Endothelial cell of umbilical vein (primary cell): ENCODE measurements at regions not wholly inside any gene's neighbourhood (a gene's known extent, or its start where the extent isn't known, plus 50 kb on each side); places are given as distances from the start of the nearest gene placed in this dataset.

ENCODE experiments used
- BruUV-seq: library from RNA; stranded (reverse); fragments of 400-500 nt; replicated peaks from 2 replicates; lab custom pipeline; 2021; lab: Mats Ljungman, UMichigan
- CTCF ChIA-PET: fragments of 300-600, 350-600 bp; sonication (Branson Sonifier 250); formaldehyde crosslinking; loops from one replicate; lab custom pipeline; 2021; ENCODE audit warnings: antibody characterized with exemption, inconsistent platforms; lab: Charles Lee
- POLR2A ChIA-PET: fragments of 300-600, 350-600 bp; sonication (Branson Sonifier 250); formaldehyde crosslinking; loops from one replicate; lab custom pipeline; 2021; ENCODE audit warnings: antibody characterized with exemption, inconsistent platforms; lab: Charles Lee
- DNase-seq: peaks from one replicate; pipeline ENCODE4 v3.0.0-alpha.2; 2011; ENCODE audit warnings: low read depth, low spot score
- FAIRE-seq: peaks from 2 replicates; lab custom pipeline; 2011; peaks lifted over from hg19 to GRCh38; lab: Jason Lieb, UNC
- H2AFZ ChIP-seq: 2 replicates; pipeline ENCODE4 v1.6.0; 2012; ENCODE audit warnings: low read depth, low read length, control low read depth, inconsistent platforms
- H3K27ac ChIP-seq: 2 replicates; pipeline ENCODE4 v1.5.1; 2011; ENCODE audit warnings: low read depth, mild to moderate bottlenecking, control low read depth, low read length, moderate library complexity; ENCODE audit not compliant: insufficient read depth
- H3K27me3 ChIP-seq, 2 experiments: 2 replicates each; pipeline versions ENCODE4 v1.6.0 to v1.6.1; 2011; ENCODE audit warnings: low read length in 2 of 2, mixed read lengths in 1 of 2; ENCODE audit not compliant: control insufficient read depth in 2 of 2, insufficient read depth in 2 of 2
- H3K36me3 ChIP-seq, 2 experiments: 2 replicates in 1 of 2; 3 replicates in 1 of 2; pipeline ENCODE4 v1.5.1; 2011; ENCODE audit warnings: low read length in 2 of 2, mild to moderate bottlenecking in 1 of 2, moderate library complexity in 1 of 2; ENCODE audit not compliant: control insufficient read depth in 2 of 2, insufficient read depth in 2 of 2; ENCODE audit errors: extremely low read depth in 1 of 2
- H3K4me1 ChIP-seq: 3 replicates; pipeline ENCODE4 v1.5.1; 2011; ENCODE audit warnings: mild to moderate bottlenecking, low read length; ENCODE audit not compliant: control insufficient read depth, insufficient read depth; ENCODE audit errors: extremely low read depth
- H3K4me2 ChIP-seq: 2 replicates; pipeline ENCODE4 v1.6.1; 2011; ENCODE audit warnings: low read length, control low read depth, mixed read lengths; ENCODE audit not compliant: insufficient read depth
- H3K4me3 ChIP-seq, 3 experiments: fragments of 200-600 bp in 1 of 3; sonication (generic), shearing (Covaris generic) in 1 of 3; replicated peaks in 1 of 3; 2 replicates each; pipeline ENCODE4 v1.5.1; 2011 to 2016; ENCODE audit warnings: control low read depth in 3 of 3, low read length in 3 of 3, mild to moderate bottlenecking in 2 of 3, inconsistent platforms in 1 of 3, low read depth in 1 of 3, moderate library complexity in 1 of 3; ENCODE audit not compliant: insufficient read depth in 1 of 3
- H3K79me2 ChIP-seq: 2 replicates; pipeline ENCODE4 v1.6.0; 2012; ENCODE audit warnings: low read length, inconsistent platforms; ENCODE audit not compliant: control insufficient read depth, insufficient read depth
- H3K9ac ChIP-seq: replicated peaks from 2 replicates; pipeline ENCODE3; 2011; ENCODE audit warnings: low read length, control low read depth; ENCODE audit not compliant: insufficient read depth; ENCODE audit errors: extremely low read depth
- H3K9me1 ChIP-seq: replicated peaks from 3 replicates; pipeline ENCODE4 v1.6.0; 2011; ENCODE audit warnings: mild to moderate bottlenecking, low read length; ENCODE audit not compliant: control insufficient read depth, insufficient read depth; ENCODE audit errors: extremely low read depth
- H3K9me3 ChIP-seq: replicated peaks from 2 replicates; pipeline ENCODE4 v1.5.1; 2012; ENCODE audit warnings: low read length, inconsistent platforms; ENCODE audit not compliant: control insufficient read depth, insufficient read depth
- H4K20me1 ChIP-seq: replicated peaks from 2 replicates; pipeline ENCODE3; 2011; ENCODE audit warnings: mild to moderate bottlenecking, low read length; ENCODE audit not compliant: control insufficient read depth, insufficient read depth; ENCODE audit errors: extremely low read depth
- EZH2 ChIP-seq: IDR thresholded peaks from 2 replicates; pipeline ENCODE4 v1.6.1; 2012; ENCODE audit warnings: borderline replicate concordance, low read depth, mild to moderate bottlenecking, moderate library complexity, low read length, inconsistent platforms; ENCODE audit not compliant: severe bottlenecking
- FOS ChIP-seq: IDR thresholded peaks from 2 replicates; pipeline ENCODE4 v1.6.1; 2011; ENCODE audit warnings: mild to moderate bottlenecking, low read length, moderate library complexity, borderline replicate concordance; ENCODE audit not compliant: insufficient read depth
- GATA2 ChIP-seq: IDR thresholded peaks from 2 replicates; pipeline ENCODE4 v1.7.0; 2011; ENCODE audit warnings: low read depth, mild to moderate bottlenecking, moderate library complexity, mixed read lengths, low read length; ENCODE audit not compliant: insufficient read length, insufficient read depth
- JUN ChIP-seq: IDR thresholded peaks from 2 replicates; pipeline ENCODE4 v1.6.1; 2011; ENCODE audit warnings: borderline replicate concordance, low read depth; ENCODE audit not compliant: insufficient read length, insufficient read depth
- MYC ChIP-seq: IDR thresholded peaks from one replicate; pipeline ENCODE4 v1.6.1; 2011; ENCODE audit warnings: mild to moderate bottlenecking, low read depth, low read length
- POLR2A ChIP-seq: IDR thresholded peaks from 2 replicates; pipeline ENCODE4 v1.6.1; 2012; ENCODE audit warnings: low read depth, mild to moderate bottlenecking, control low read depth, low read length
- POLR2AphosphoS5 ChIP-seq: IDR thresholded peaks from 2 replicates; pipeline ENCODE4 v1.6.1; 2012; ENCODE audit warnings: low read depth, mild to moderate bottlenecking, control low read depth, low read length, moderate library complexity; ENCODE audit not compliant: insufficient read depth
- dilution Hi-C: fragments of 300-500 bp; cut with MboI; formaldehyde crosslinking; loops from one replicate; pipeline ENCODE4 v1.15.0; 2019; ENCODE audit warnings: low sequenced_read_pairs; ENCODE audit not compliant: extremely low pct_ligation_motif_present
- intact Hi-C: fragments of 100-400 bp; cut with micrococcal nuclease; formaldehyde crosslinking; loops from one replicate; pipeline ENCODE4 v1.10.0; 2022
- TF ChIP-seq, protein P1 (sequence below), 2 donors: IDR thresholded peaks; 1 replicate in 1 of 2; 2 replicates in 1 of 2; pipeline ENCODE4 v1.5.1; 2011; ENCODE audit warnings: low read length in 2 of 2, mild to moderate bottlenecking in 2 of 2, moderate library complexity in 2 of 2, control low read depth in 1 of 2, inconsistent platforms in 1 of 2, low read depth in 1 of 2; ENCODE audit not compliant: insufficient read depth in 1 of 2; ENCODE audit errors: extremely low read depth in 1 of 2
- TF ChIP-seq, protein P2 (sequence below): IDR thresholded peaks from 2 replicates; pipeline ENCODE4 v1.6.1; 2011; ENCODE audit not compliant: insufficient read depth, insufficient read length

DNA sequence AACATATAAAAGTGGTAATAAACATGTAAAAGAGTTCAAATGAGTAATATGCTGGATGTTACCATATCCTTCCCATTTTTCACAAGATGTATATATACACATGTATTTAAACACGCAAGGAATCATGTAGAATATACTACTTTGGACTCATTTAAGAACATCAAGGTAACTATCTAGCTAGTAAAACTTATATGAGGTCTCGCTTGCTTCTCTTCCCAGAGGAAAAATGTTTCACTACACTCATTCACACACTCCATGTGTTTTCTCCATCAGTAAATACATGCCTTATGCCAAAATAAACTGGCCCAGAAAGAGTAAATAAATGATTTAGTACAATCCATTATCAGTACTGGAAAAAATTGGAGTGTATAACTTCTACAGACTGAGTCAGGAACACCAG, 229.2 kb upstream of the MME start:
- H3K9ac ChIP-seq = no peak overlapping the region
- ChIA-PET CTCF (no interaction called here), POLR2A (no interaction called here)
- dilution Hi-C loops (no loop called here), intact Hi-C loops (no loop called here)
- no TSS peak for BruUV-seq
- no peaks in the 10 kb centered on the region for H3K79me2 ChIP-seq
- no peak overlapping the region for H3K27ac ChIP-seq
- no peaks in the 10 kb centered on the region for H3K27me3 ChIP-seq
- no peak overlapping the region for H2AFZ ChIP-seq
- no peaks in the 10 kb centered on the region for H3K4me1 ChIP-seq
- no peaks in the 10 kb centered on the region for H3K9me3 ChIP-seq
- FAIRE-seq = no peak
- no peak overlapping the region for H3K4me2 ChIP-seq
- DNase-seq = no peak
- no peak for TF ChIP-seq GATA2
- TF ChIP-seq POLR2A = no peak
- TF ChIP-seq POLR2AphosphoS5 = no peak
- no peak for TF ChIP-seq FOS
- no peak for TF ChIP-seq EZH2
- TF ChIP-seq, protein P1, sequence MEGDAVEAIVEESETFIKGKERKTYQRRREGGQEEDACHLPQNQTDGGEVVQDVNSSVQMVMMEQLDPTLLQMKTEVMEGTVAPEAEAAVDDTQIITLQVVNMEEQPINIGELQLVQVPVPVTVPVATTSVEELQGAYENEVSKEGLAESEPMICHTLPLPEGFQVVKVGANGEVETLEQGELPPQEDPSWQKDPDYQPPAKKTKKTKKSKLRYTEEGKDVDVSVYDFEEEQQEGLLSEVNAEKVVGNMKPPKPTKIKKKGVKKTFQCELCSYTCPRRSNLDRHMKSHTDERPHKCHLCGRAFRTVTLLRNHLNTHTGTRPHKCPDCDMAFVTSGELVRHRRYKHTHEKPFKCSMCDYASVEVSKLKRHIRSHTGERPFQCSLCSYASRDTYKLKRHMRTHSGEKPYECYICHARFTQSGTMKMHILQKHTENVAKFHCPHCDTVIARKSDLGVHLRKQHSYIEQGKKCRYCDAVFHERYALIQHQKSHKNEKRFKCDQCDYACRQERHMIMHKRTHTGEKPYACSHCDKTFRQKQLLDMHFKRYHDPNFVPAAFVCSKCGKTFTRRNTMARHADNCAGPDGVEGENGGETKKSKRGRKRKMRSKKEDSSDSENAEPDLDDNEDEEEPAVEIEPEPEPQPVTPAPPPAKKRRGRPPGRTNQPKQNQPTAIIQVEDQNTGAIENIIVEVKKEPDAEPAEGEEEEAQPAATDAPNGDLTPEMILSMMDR (IDR thresholded peaks at IDR 0.05; ENCODE audit: extremely low read depth in 1 of 2, insufficient read depth in 1 of 2, low read depth in 1 of 2, low read length in 2 of 2) = no peak
- TF ChIP-seq, protein P2, sequence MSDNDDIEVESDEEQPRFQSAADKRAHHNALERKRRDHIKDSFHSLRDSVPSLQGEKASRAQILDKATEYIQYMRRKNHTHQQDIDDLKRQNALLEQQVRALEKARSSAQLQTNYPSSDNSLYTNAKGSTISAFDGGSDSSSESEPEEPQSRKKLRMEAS = no peak
- TF ChIP-seq MYC = no peak
- no peak for TF ChIP-seq JUN
- H3K4me3 ChIP-seq = no peak overlapping the region
- H3K36me3 ChIP-seq = no peaks in the 10 kb centered on the region
- H4K20me1 ChIP-seq = no peaks in the 10 kb centered on the region
- H3K9me1 ChIP-seq = no peaks in the 10 kb centered on the region
